Spleen (tissue), 11 donors: ENCODE measurements at regions not wholly inside any gene's neighbourhood (a gene's known extent, or its start where the extent isn't known, plus 50 kb on each side); places are given as distances from the start of the nearest gene placed in this dataset.

ENCODE experiments used
- DNase-seq: peaks from one replicate; pipeline ENCODE4 v3.0.0-alpha.2; 2020
- H3K27ac ChIP-seq, 8 donors: fragments of 200-600 bp; sonication (generic) in 7 of 8; 1 replicate in 4 of 8; 2 replicates in 4 of 8; pipeline versions ENCODE4 v1.5.0 to v1.8.0; 2016 to 2021; ENCODE audit warnings: inconsistent platforms in 4 of 8, mild to moderate bottlenecking in 4 of 8, moderate library complexity in 1 of 8
- H3K27me3 ChIP-seq, 7 donors: fragments of 200-600 bp; sonication (generic) in 6 of 7; replicated peaks in 1 of 7; 1 replicate in 4 of 7; 2 replicates in 3 of 7; pipeline versions ENCODE4 v1.5.0 to v1.8.0; 2016 to 2021; ENCODE audit warnings: inconsistent platforms in 3 of 7, mild to moderate bottlenecking in 1 of 7
- H3K36me3 ChIP-seq, 6 donors: fragments of 200-600 bp; sonication (generic) in 5 of 6; 1 replicate in 4 of 6; 2 replicates in 2 of 6; pipeline versions ENCODE4 v1.5.0 to v1.8.0; 2016 to 2021; ENCODE audit warnings: inconsistent platforms in 2 of 6
- H3K4me1 ChIP-seq, 6 donors: fragments of 200-600 bp; sonication (generic) in 5 of 6; 1 replicate in 3 of 6; 2 replicates in 3 of 6; pipeline versions ENCODE4 v1.5.0 to v1.8.0; 2016 to 2021; ENCODE audit warnings: inconsistent platforms in 3 of 6
- H3K4me3 ChIP-seq, 8 donors: fragments of 200-600 bp; sonication (generic) in 7 of 8; 1 replicate in 4 of 8; 2 replicates in 4 of 8; pipeline versions ENCODE4 v1.5.0 to v1.8.0; 2016 to 2021; ENCODE audit warnings: inconsistent platforms in 4 of 8, mild to moderate bottlenecking in 4 of 8, moderate library complexity in 2 of 8
- H3K9me3 ChIP-seq, 8 donors: fragments of 200-600 bp; sonication (generic) in 7 of 8; 1 replicate in 4 of 8; 2 replicates in 4 of 8; pipeline versions ENCODE4 v1.5.0 to v1.8.0; 2016 to 2021; ENCODE audit warnings: inconsistent platforms in 4 of 8
- POLR2A ChIP-seq, 3 donors: fragments of 450-650 bp; IDR thresholded peaks; one replicate each; pipeline ENCODE4 v1.5.1; 2017; ENCODE audit warnings: antibody characterized with exemption in 3 of 3, mild to moderate bottlenecking in 1 of 3
- POLR2AphosphoS5 ChIP-seq, 3 donors: sonication (generic); formaldehyde crosslinking; IDR thresholded peaks; one replicate each; pipeline ENCODE4 v1.5.1; 2017; ENCODE audit warnings: antibody characterized with exemption in 3 of 3
- WGBS, 5 donors: extraction: QIAGEN DNeasy Blood & Tissue Kit in 3 of 5; methylation state at CpG; one replicate each; pipeline versions ENCODE4 v1.1.5 to v1.1.7; 2013 to 2018; 5-methylcytosine and 5-hydroxymethylcytosine counted together
- intact Hi-C: fragments of 100-400 bp; cut with DNase I; formaldehyde crosslinking; loops from one replicate; pipeline ENCODE4 v1.15.0; 2023; ENCODE audit warnings: low total_unique reads
- TF ChIP-seq, protein P1 (sequence below), 11 experiments: fragments of 200-600 bp in 7 of 11; fragments of 450-650 bp in 4 of 11; sonication (generic) in 4 of 11; IDR thresholded peaks in 8 of 11; conservative IDR thresholded peaks in 3 of 11; 1 replicate in 7 of 11; 2 replicates in 4 of 11; pipeline versions ENCODE4 v1.4.0 to v1.8.0; 2016 to 2021; ENCODE audit warnings: antibody characterized with exemption in 11 of 11, inconsistent platforms in 4 of 11, mild to moderate bottlenecking in 1 of 11
- donor health status: healthy with polysubstance abuse.
- donor health status: DM: no; HTN: no; CAD: no; lungs with moderate emphysema.
- donor health status: DM: no; HTN: no; CAD: no.
- donor health status: Bipolar disorder and iron deficiency.
- donor health status: healthy.
- donor health status: DM: no; HTN: no; CAD: no.
- donor health status: DM: yes; HTN: yes; CAD: no.

DNA sequence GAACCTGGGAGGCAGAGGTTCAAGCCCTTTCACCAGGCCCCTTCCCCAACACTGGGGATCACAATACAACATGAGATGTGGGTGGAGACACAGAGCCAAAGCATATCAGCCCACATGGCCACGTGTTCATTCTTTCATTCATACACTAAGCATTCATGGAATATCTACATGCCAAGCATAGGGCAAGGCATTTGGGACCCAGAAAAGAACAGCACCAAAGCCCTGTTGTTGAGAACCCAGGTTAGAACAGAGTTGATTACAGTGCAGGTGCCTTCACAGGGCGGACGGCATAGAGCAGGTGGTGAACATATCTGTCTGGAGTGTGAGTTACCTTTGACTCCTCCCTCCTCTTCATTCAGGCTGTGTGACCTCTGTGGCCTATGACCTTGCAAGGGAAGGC is 159.4 kb upstream of the GSC start:
- no peak for DNase-seq
- Histone ChIP-seq H3K27me3 (peaks cover 0 to 3% (median 0%) of the 10 kb centered on the region in 7 donors), H3K27ac (no peak overlapping the region), H3K4me1 (no peaks in the 10 kb centered on the region), H3K4me3 (no peak overlapping the region), H3K36me3 (no peaks in the 10 kb centered on the region), H3K9me3 (no peaks in the 10 kb centered on the region)
- 84 to 94% (median 90%) methylated on average over 3 of the region's 3 CpGs for WGBS, 5 donors
- intact Hi-C loops, result no loop called here
- TF ChIP-seq, protein P1, sequence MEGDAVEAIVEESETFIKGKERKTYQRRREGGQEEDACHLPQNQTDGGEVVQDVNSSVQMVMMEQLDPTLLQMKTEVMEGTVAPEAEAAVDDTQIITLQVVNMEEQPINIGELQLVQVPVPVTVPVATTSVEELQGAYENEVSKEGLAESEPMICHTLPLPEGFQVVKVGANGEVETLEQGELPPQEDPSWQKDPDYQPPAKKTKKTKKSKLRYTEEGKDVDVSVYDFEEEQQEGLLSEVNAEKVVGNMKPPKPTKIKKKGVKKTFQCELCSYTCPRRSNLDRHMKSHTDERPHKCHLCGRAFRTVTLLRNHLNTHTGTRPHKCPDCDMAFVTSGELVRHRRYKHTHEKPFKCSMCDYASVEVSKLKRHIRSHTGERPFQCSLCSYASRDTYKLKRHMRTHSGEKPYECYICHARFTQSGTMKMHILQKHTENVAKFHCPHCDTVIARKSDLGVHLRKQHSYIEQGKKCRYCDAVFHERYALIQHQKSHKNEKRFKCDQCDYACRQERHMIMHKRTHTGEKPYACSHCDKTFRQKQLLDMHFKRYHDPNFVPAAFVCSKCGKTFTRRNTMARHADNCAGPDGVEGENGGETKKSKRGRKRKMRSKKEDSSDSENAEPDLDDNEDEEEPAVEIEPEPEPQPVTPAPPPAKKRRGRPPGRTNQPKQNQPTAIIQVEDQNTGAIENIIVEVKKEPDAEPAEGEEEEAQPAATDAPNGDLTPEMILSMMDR (IDR thresholded peaks at IDR 0.05 in 8 of 11, conservative IDR thresholded peaks at IDR 0.05 in 3 of 11), result no peak
- TF ChIP-seq POLR2AphosphoS5 (IDR thresholded peaks at IDR 0.05) (no peak), POLR2A (IDR thresholded peaks at IDR 0.05) (no peak)

DNA sequence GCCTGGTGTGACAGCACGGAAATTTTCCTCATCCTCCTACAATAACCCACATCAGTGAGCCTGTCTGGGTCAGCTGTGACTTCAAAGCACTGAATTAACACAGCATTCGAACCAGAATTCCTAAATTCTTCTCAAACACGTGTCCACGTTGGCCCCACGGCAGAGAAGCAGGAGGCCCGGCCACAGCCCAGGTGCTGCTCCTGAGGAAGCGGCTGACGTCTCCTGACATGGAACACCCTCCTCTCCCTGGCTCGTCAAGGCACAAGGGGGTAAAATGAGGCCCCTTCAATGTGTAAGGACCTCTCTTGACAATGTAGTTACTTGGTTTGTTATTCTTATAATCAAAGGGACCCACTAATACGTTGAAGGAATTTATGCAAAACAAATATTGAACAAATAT is 156.3 kb upstream of the GSC start:
- no peaks in the 10 kb centered on the region for H3K9me3 ChIP-seq
- no peaks in the 10 kb centered on the region for H3K27me3 ChIP-seq
- intact Hi-C loops, result no loop called here
- WGBS, 5 donors, result 73 to 85% (median 79%) methylated on average over 7 to 10 of the region's 10 CpGs
- no peak overlapping the region for H3K4me3 ChIP-seq
- no peak overlapping the region for H3K27ac ChIP-seq
- DNase-seq, result peak; percentile 41
- TF ChIP-seq, protein P1 (IDR thresholded peaks at IDR 0.05 in 8 of 11, conservative IDR thresholded peaks at IDR 0.05 in 3 of 11), result no peak
- TF ChIP-seq POLR2A (IDR thresholded peaks at IDR 0.05), result no peak
- no peak for TF ChIP-seq POLR2AphosphoS5 (IDR thresholded peaks at IDR 0.05)
- peaks cover 0 to 5% (median 0%) of the 10 kb centered on the region in 6 donors for H3K4me1 ChIP-seq
- H3K36me3 ChIP-seq, result no peaks in the 10 kb centered on the region

GRCh38 chr14:94925416-94926173 is 155.7 kb upstream of the GSC start:
- intact Hi-C loops, result no loop called here
- no peaks in the 10 kb centered on the region for H3K27me3 ChIP-seq
- DNase-seq, result peak; percentile 33
- 92 to 96% (median 95%) methylated on average over 3 to 4 of the region's 4 CpGs for WGBS, 5 donors
- H3K4me1 ChIP-seq, result peaks cover 0 to 5% (median 0%) of the 10 kb centered on the region in 6 donors
- TF ChIP-seq POLR2AphosphoS5 (IDR thresholded peaks at IDR 0.05) (no peak), POLR2A (IDR thresholded peaks at IDR 0.05) (no peak)
- TF ChIP-seq, protein P1 (IDR thresholded peaks at IDR 0.05 in 8 of 11, conservative IDR thresholded peaks at IDR 0.05 in 3 of 11), result no peak
- no peaks in the 10 kb centered on the region for H3K36me3 ChIP-seq
- no peak overlapping the region for H3K4me3 ChIP-seq
- no peak overlapping the region for H3K27ac ChIP-seq
- H3K9me3 ChIP-seq, result no peaks in the 10 kb centered on the region

DNA sequence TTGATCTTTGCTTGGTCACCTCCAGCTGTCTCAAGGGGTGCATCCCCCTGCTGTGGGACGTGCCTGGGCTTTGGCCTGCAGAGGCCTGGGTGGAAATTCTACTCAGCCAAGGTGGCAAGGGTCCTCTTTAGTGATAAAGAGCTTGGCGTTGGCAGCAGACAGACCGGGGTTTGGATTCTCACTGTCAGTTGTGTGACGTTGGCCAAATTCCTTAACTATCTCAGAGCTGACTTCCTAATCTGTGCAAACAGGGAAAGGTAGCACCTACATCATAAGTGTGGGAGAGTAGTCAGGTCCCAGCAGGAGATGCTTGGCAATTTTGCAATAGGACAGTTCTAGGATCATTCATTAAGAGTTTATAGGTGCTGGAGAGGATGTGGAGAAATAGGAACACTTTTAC is 154.3 kb upstream of the GSC start:
- Histone ChIP-seq H3K9me3 (no peaks in the 10 kb centered on the region), H3K4me1 (peaks cover 0 to 5% (median 0%) of the 10 kb centered on the region in 6 donors), H3K27me3 (no peaks in the 10 kb centered on the region), H3K36me3 (no peaks in the 10 kb centered on the region), H3K27ac (no peak overlapping the region), H3K4me3 (no peak overlapping the region)
- WGBS, 5 donors, result 51 to 69% (median 69%) methylated on average over 3 to 4 of the region's 4 CpGs
- intact Hi-C loops, result no loop called here
- DNase-seq, result peak; percentile 11
- no peak for TF ChIP-seq POLR2A (IDR thresholded peaks at IDR 0.05)
- TF ChIP-seq, protein P1 (IDR thresholded peaks at IDR 0.05 in 8 of 11, conservative IDR thresholded peaks at IDR 0.05 in 3 of 11), result no peak
- TF ChIP-seq POLR2AphosphoS5 (IDR thresholded peaks at IDR 0.05), result no peak
